K562 (cell line): ENCODE measurements at regions not wholly inside any gene's neighbourhood (a gene's known extent, or its start where the extent isn't known, plus 50 kb on each side); places are given as distances from the start of the nearest gene placed in this dataset.

Experiments used
- ATAC-seq: fragments of 200-7000 bp; cut with Tn5 transposase; 3 replicates; pipeline ENCODE4 v1.9.1; 2020; ENCODE audit warnings: moderate library complexity
- BruUV-seq: library from RNA; stranded (reverse); fragments of 400-500 nt; replicated peaks from 2 replicates; lab custom pipeline; 2021; lab: Mats Ljungman, UMichigan
- CTCF ChIA-PET: fragments of 300-600 bp; formaldehyde crosslinking; extraction: SDS; loops from one replicate; lab custom pipeline; 2021; ENCODE audit warnings: low intra/inter-chr PET ratio; lab: Yijun Ruan, JAX
- POLR2A ChIA-PET: fragments of 300-600, 350-650 bp; sonication (Branson Sonifier 250); formaldehyde crosslinking; extraction: SDS; loops from one replicate; lab custom pipeline; 2021; ENCODE audit warnings: antibody characterized with exemption, inconsistent platforms; lab: Yijun Ruan, JAX
- DNase-seq, 4 experiments: peaks; one replicate each; pipeline versions ENCODE4 v3.0.0 to v3.0.0-alpha.2; 2011 to 2018; ENCODE audit warnings: low spot score in 3 of 4, mixed read lengths in 3 of 4; ENCODE audit errors: extremely low read depth in 1 of 4
- FAIRE-seq: peaks from 2 replicates; lab custom pipeline; 2011; peaks lifted over from hg19 to GRCh38; lab: Jason Lieb, UNC
- H2AFZ ChIP-seq: 2 replicates; pipeline ENCODE4 v1.6.0; 2011; ENCODE audit warnings: low read depth, low read length, control low read depth, inconsistent platforms
- H3K27ac ChIP-seq: fragments of 200-600 bp; 3 replicates; pipeline ENCODE4 v1.8.0; 2011; ENCODE audit warnings: low read depth, mild to moderate bottlenecking, control low read depth, inconsistent platforms, low read length, moderate library complexity, mixed read lengths; ENCODE audit errors: extremely low read depth
- H3K27me3 ChIP-seq, 2 experiments: fragments of 300-600 bp in 1 of 2; 2 replicates in 1 of 2; 3 replicates in 1 of 2; pipeline versions ENCODE4 v1.6.0 to v1.8.0; 2011; ENCODE audit warnings: inconsistent platforms in 2 of 2, low read length in 2 of 2, mild to moderate bottlenecking in 1 of 2, mixed read lengths in 1 of 2, moderate library complexity in 1 of 2; ENCODE audit not compliant: control insufficient read depth in 2 of 2, insufficient read depth in 2 of 2
- H3K36me3 ChIP-seq: fragments of 300-600 bp; 3 replicates; pipeline ENCODE4 v1.8.0; 2011; ENCODE audit warnings: mild to moderate bottlenecking, low read length, inconsistent platforms; ENCODE audit not compliant: control insufficient read depth, insufficient read depth
- H3K4me1 ChIP-seq, 2 experiments: fragments of 200-600 bp in 1 of 2; replicated peaks in 1 of 2; 2 replicates in 1 of 2; 3 replicates in 1 of 2; pipeline versions ENCODE4 v1.5.1 to v1.8.0; 2011; ENCODE audit warnings: inconsistent platforms in 2 of 2, low read length in 2 of 2, mild to moderate bottlenecking in 1 of 2, mixed read lengths in 1 of 2, moderate library complexity in 1 of 2; ENCODE audit not compliant: control insufficient read depth in 2 of 2, insufficient read depth in 2 of 2
- H3K4me2 ChIP-seq: 2 replicates; pipeline ENCODE4 v1.6.1; 2011; ENCODE audit warnings: low read length, control low read depth, inconsistent platforms, mixed read lengths; ENCODE audit not compliant: insufficient read depth
- H3K4me3 ChIP-seq: fragments of 200-600 bp; sonication (generic), shearing (Covaris generic); 2 replicates; pipeline ENCODE4 v1.5.1; 2016; ENCODE audit warnings: control low read depth, inconsistent platforms
- H3K79me2 ChIP-seq: fragments of 200-600 bp; 3 replicates; pipeline ENCODE4 v1.8.0; 2011; ENCODE audit warnings: low read length, inconsistent platforms; ENCODE audit not compliant: control insufficient read depth, insufficient read depth
- H3K9ac ChIP-seq, 2 experiments: 2 replicates each; pipeline versions ENCODE4 v1.6.0 to v1.6.1; 2011; ENCODE audit warnings: low read depth in 2 of 2, low read length in 2 of 2, control low read depth in 1 of 2, inconsistent platforms in 1 of 2, mild to moderate bottlenecking in 1 of 2, mixed read lengths in 1 of 2; ENCODE audit not compliant: insufficient read depth in 1 of 2
- H3K9me1 ChIP-seq: one replicate; pipeline ENCODE4 v1.6.0; 2011; ENCODE audit warnings: inconsistent platforms, mild to moderate bottlenecking, low read length, moderate library complexity; ENCODE audit not compliant: control insufficient read depth, insufficient read depth
- H3K9me3 ChIP-seq: replicated peaks from 2 replicates; pipeline ENCODE4 v1.5.1; 2011; ENCODE audit warnings: low read depth, low read length, inconsistent platforms; ENCODE audit not compliant: control insufficient read depth, insufficient read depth
- H4K20me1 ChIP-seq: replicated peaks from 2 replicates; pipeline ENCODE4 v1.6.1; 2011; ENCODE audit warnings: low read length, inconsistent platforms, mixed read lengths; ENCODE audit not compliant: control insufficient read depth, insufficient read depth
- BDP1 ChIP-seq: IDR thresholded peaks from 3 replicates; pipeline ENCODE4 v1.6.1; 2011; ENCODE audit not compliant: insufficient read length, insufficient read depth
- BRF2 ChIP-seq: IDR thresholded peaks from 3 replicates; pipeline ENCODE4 v1.6.1; 2011; ENCODE audit warnings: borderline replicate concordance, mild to moderate bottlenecking; ENCODE audit not compliant: insufficient read length, insufficient read depth
- CBX1 ChIP-seq: sonication (generic); IDR thresholded peaks from 2 replicates; pipeline ENCODE4 v1.6.1; 2016; ENCODE audit warnings: antibody characterized with exemption, low read depth, mild to moderate bottlenecking
- DNMT1 ChIP-seq: fragments of 450-650 bp; IDR thresholded peaks from 2 replicates; pipeline ENCODE4 v1.6.1; 2016; ENCODE audit warnings: antibody characterized with exemption, mild to moderate bottlenecking
- FOS ChIP-seq: IDR thresholded peaks from 3 replicates; pipeline ENCODE4 v1.6.1; 2011; ENCODE audit not compliant: insufficient read length; ENCODE audit errors: extremely low read depth
- FOXK1 ChIP-seq: sonication (generic); formaldehyde crosslinking; IDR thresholded peaks from 2 replicates; pipeline ENCODE4 v1.8.0; 2022; ENCODE audit warnings: missing genetic modification reagents, mild to moderate bottlenecking, borderline replicate concordance
- HDAC2 ChIP-seq: fragments of 450-650 bp; IDR thresholded peaks from 2 replicates; pipeline ENCODE4 v1.6.1; 2016; ENCODE audit warnings: mild to moderate bottlenecking
- MAZ ChIP-seq, 2 experiments: fragments of 450-650 bp in 1 of 2; sonication (generic) in 1 of 2; formaldehyde crosslinking; IDR thresholded peaks in 1 of 2; conservative IDR thresholded peaks in 1 of 2; 2 replicates each; pipeline versions ENCODE4 v1.4.0 to v1.5.0; 2020; ENCODE audit warnings: mild to moderate bottlenecking in 1 of 2, missing genetic modification reagents in 1 of 2
- NFE2L1 ChIP-seq: fragments of 450-650 bp; IDR thresholded peaks from 2 replicates; pipeline ENCODE4 v1.6.1; 2016; ENCODE audit warnings: missing genetic modification characterization, low read depth, mild to moderate bottlenecking, missing compliant biosample characterization, moderate library complexity, borderline replicate concordance
- RBBP5 ChIP-seq: fragments of 200-600 bp; sonication (generic); IDR thresholded peaks from 2 replicates; pipeline ENCODE4 v1.6.1; 2012; ENCODE audit warnings: borderline replicate concordance, mild to moderate bottlenecking, low read length, control low read depth, inconsistent platforms; ENCODE audit not compliant: insufficient read depth, poor library complexity, severe bottlenecking
- RBM15 ChIP-seq: fragments of 200-400 bp; formaldehyde crosslinking; IDR thresholded peaks from 2 replicates; pipeline ENCODE4 v1.6.1; 2018; ENCODE audit warnings: mild to moderate bottlenecking, low read length, moderate library complexity; ENCODE audit not compliant: insufficient read depth
- ZEB2 ChIP-seq: fragments of 450-650 bp; IDR thresholded peaks from 2 replicates; pipeline ENCODE4 v1.6.1; 2016
- ZNF165 ChIP-seq: fragments of 250-450 bp; sonication (Bioruptor Pico); IDR thresholded peaks from 2 replicates; pipeline ENCODE4 v1.4.0; 2020; ENCODE audit warnings: borderline replicate concordance
- ZNF507 ChIP-seq: conservative IDR thresholded peaks from 2 replicates; pipeline ENCODE4 v1.6.1; 2017; ENCODE audit warnings: missing genetic modification characterization, missing compliant biosample characterization
- WGBS: fragments of 100-300 bp; shearing (Covaris generic); methylation state at CpG from one replicate; pipeline ENCODE4 v1.1.6; 2016; ENCODE audit warnings: low coverage, mixed read lengths; ENCODE audit not compliant: insufficient coverage; ENCODE audit errors: missing lambda C conversion rate; 5-methylcytosine and 5-hydroxymethylcytosine counted together
- in situ Hi-C: fragments of 300-500 bp; cut with MboI; formaldehyde crosslinking; loops from 4 replicates; pipeline ENCODE4 v1.15.0; 2018; ENCODE audit warnings: inconsistent platforms, mixed read lengths
- intact Hi-C: fragments of 100-400 bp; cut with micrococcal nuclease; formaldehyde crosslinking; loops from 2 replicates; pipeline ENCODE4 v1.14.2; 2022

- H3K9me1 ChIP-seq, result no peaks in the 10 kb centered on the region
- no peaks in the 10 kb centered on the region for H4K20me1 ChIP-seq
- in situ Hi-C loops (loop anchor here (25.0 kb wide), 1 partner anchor 761 kb away; no protein-coding TSS in a partner anchor), intact Hi-C loops (no loop called here)
- no peak overlapping the region for H3K4me3 ChIP-seq
- H2AFZ ChIP-seq, result no peak overlapping the region
- no peak for FAIRE-seq
- H3K27me3 ChIP-seq, result peaks cover 0 to 17% of the 10 kb centered on the region in 2 experiments; a peak in 3 of 5 replicates
- CTCF ChIA-PET, result no interaction called here
- no peak for DNase-seq
- H3K27ac ChIP-seq, result no peak overlapping the region
- TF ChIP-seq RBBP5, result no peak
- TF ChIP-seq CBX1, result no peak
- TF ChIP-seq FOXK1 (CRISPR knock-in tag), result no peak
- no peak for TF ChIP-seq RBM15
- no peaks in the 10 kb centered on the region for H3K36me3 ChIP-seq
- POLR2A ChIA-PET, result no interaction called here
- BruUV-seq, result no TSS peak
- no peak overlapping the region for H3K9ac ChIP-seq
- no peak for ATAC-seq
- peaks cover 0 to 4% of the 10 kb centered on the region in 2 experiments; a peak in 2 of 5 replicates for H3K4me1 ChIP-seq
- 0% methylated on average over 2 of the region's 2 CpGs for WGBS
- H3K4me2 ChIP-seq, result no peak overlapping the region
- no peaks in the 10 kb centered on the region for H3K79me2 ChIP-seq
- H3K9me3 ChIP-seq, result no peaks in the 10 kb centered on the region
These were observed 273.3 kb downstream of the RPLP1 start for GRCh38 chr15:69725957-69726356.

- Histone ChIP-seq H3K9ac (no peak overlapping the region), H3K9me1 (no peaks in the 10 kb centered on the region), H3K27ac (no peak overlapping the region), H3K27me3 (peaks cover 0 to 11% of the 10 kb centered on the region in 2 experiments; a peak in 3 of 5 replicates), H3K79me2 (no peaks in the 10 kb centered on the region), H3K4me2 (no peak overlapping the region), H3K36me3 (no peaks in the 10 kb centered on the region), H3K4me3 (no peak overlapping the region), H4K20me1 (no peaks in the 10 kb centered on the region), H3K9me3 (no peaks in the 10 kb centered on the region), H2AFZ (no peak overlapping the region), H3K4me1 (no peaks in the 10 kb centered on the region; a peak in 1 of 5 replicates)
- in situ Hi-C loops, result loop anchor here (25.0 kb wide), 1 partner anchor 760 kb away; no protein-coding TSS in a partner anchor
- intact Hi-C loops, result no loop called here
- no peak for ATAC-seq
- FAIRE-seq, result no peak
- DNase-seq, result no peak
- no TSS peak for BruUV-seq
- POLR2A ChIA-PET, result no interaction called here
- CTCF ChIA-PET, result no interaction called here
- WGBS, result 3% methylated on average over 8 of the region's 8 CpGs
- TF ChIP-seq MAZ (CRISPR knock-in tag; conservative IDR thresholded peaks at IDR 0.05 in 1 of 2, IDR thresholded peaks at IDR 0.05 in 1 of 2), result no peak
- no peak for TF ChIP-seq HDAC2
- no peak for TF ChIP-seq ZEB2
- no peak for TF ChIP-seq BRF2
- TF ChIP-seq NFE2L1 (tag), result no peak
- TF ChIP-seq BDP1, result no peak
- no peak for TF ChIP-seq ZNF165 (CRISPR knock-in tag)
- TF ChIP-seq DNMT1, result no peak
- TF ChIP-seq ZNF507, result no peak
- TF ChIP-seq FOS, result no peak
These were observed 274.7 kb downstream of the RPLP1 start for GRCh38 chr15:69727121-69727924.
